ENCODE measurements at regions not wholly inside any gene's neighbourhood (a gene's known extent, or its start where the extent isn't known, plus 50 kb on each side); places are given as distances from the start of the nearest gene placed in this dataset.

DNA sequence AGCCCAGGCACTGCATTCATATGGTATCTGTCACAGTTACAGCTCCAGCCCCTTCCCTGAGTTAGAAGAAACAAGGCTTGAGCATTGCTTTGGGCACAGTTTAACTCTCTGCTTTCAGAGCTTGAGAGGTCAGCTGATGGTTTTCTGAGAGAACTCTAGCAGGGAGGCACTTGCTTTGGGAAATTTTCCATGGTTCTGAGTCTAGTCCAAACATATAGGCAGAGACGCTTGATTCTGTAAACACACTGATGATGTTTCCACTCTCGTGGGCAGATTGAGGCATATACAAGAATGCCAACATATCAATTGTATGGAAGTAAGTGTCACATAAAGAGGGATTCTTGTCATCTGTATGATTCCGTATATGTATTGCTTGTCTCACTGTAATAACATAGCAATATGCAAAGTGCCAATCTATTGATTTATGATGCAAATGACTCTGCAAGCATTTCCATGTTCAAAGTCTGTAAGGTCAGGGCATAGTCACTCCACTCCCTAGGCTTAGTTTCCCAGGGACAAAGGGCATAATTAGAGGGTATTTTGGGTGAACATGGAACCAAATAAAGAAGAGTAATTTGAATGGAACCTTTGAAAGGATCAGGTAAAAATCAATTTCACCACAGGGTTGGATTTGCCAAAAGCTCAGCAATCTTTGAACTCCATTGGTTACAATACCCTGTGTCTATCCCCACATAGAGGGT lies 239.0 kb downstream of the INHBA start:
- TF ChIP-seq EZH2phosphoT487 (IDR thresholded peaks at IDR 0.05; ENCODE audit: low read depth) = no peak
- TF ChIP-seq, protein P1, sequence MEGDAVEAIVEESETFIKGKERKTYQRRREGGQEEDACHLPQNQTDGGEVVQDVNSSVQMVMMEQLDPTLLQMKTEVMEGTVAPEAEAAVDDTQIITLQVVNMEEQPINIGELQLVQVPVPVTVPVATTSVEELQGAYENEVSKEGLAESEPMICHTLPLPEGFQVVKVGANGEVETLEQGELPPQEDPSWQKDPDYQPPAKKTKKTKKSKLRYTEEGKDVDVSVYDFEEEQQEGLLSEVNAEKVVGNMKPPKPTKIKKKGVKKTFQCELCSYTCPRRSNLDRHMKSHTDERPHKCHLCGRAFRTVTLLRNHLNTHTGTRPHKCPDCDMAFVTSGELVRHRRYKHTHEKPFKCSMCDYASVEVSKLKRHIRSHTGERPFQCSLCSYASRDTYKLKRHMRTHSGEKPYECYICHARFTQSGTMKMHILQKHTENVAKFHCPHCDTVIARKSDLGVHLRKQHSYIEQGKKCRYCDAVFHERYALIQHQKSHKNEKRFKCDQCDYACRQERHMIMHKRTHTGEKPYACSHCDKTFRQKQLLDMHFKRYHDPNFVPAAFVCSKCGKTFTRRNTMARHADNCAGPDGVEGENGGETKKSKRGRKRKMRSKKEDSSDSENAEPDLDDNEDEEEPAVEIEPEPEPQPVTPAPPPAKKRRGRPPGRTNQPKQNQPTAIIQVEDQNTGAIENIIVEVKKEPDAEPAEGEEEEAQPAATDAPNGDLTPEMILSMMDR (IDR thresholded peaks at IDR 0.05; ENCODE audit: low read depth, low read length) = no peak

Measured in OCI-LY3 (cell line).